ENCODE measurements at regions not wholly inside any gene's neighbourhood (a gene's known extent, or its start where the extent isn't known, plus 50 kb on each side); places are given as distances from the start of the nearest gene placed in this dataset.

DNA sequence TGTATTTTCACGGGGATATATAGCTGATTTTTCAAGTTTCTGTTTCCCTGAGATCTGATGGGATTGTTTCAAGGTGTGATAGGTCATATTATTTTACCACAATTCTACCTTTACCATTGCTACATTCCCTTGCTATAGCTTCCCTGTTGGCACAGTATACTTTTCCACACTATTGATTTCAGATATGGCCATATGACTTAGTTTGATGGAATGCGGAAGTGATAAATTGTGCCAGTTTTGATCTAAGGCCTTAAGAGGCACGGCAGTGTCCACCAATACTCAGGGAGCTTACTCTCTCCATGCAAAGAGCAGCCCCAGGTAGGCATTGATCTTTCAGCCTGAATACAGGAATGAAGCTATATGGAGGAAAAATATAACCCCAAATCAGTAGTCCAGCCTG lies 315.7 kb downstream of the SLC16A7 start:
- Histone ChIP-seq H3K4me1 (ENCODE audit: control insufficient read depth in 2 of 2, insufficient read depth in 2 of 2, low read length in 1 of 2) (no peaks in the 10 kb centered on the region), H3K36me3 (ENCODE audit: control insufficient read depth in 2 of 2, insufficient read depth in 2 of 2, low read length in 1 of 2) (no peaks in the 10 kb centered on the region), H3K27me3 (ENCODE audit: control insufficient read depth in 1 of 2, insufficient read depth in 2 of 2, low read length in 2 of 2) (no peaks in the 10 kb centered on the region), H3K4me3 (ENCODE audit: low read depth in 1 of 2, low read length in 2 of 2) (no peak overlapping the region), H3K9me3 (ENCODE audit: control insufficient read depth in 2 of 2, insufficient read depth in 1 of 2, low read depth in 1 of 2, low read length in 1 of 2) (no peaks in the 10 kb centered on the region), H3K27ac (ENCODE audit: low read depth in 2 of 2, low read length in 1 of 2) (no peak overlapping the region)
- 72 to 87% methylated on average over 3 of the region's 3 CpGs for WGBS, 2 donors

DNA sequence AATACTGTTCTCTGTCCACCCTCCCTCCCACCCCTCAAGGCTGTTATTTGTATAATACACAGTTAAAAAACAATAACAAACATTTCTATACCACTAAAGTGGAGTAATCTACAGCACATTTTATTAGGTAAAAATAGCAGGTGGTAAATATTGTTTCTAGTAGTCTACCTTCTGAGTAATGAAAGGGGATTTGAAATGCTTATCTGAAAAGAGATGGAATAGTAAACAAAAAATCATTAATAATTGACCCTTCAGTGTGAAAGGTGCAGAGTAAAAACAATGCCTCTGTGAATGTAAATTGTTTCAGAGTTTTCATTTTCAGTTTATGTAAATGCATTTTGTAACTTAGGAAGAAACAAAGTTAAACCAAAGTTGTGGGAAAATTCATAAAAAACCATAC lies 321.2 kb downstream of the SLC16A7 start:
- Histone ChIP-seq H3K9me3 (ENCODE audit: control insufficient read depth in 2 of 2, insufficient read depth in 1 of 2, low read depth in 1 of 2, low read length in 1 of 2) (no peaks in the 10 kb centered on the region), H3K27ac (ENCODE audit: low read depth in 2 of 2, low read length in 1 of 2) (no peak overlapping the region), H3K4me3 (ENCODE audit: low read depth in 1 of 2, low read length in 2 of 2) (no peak overlapping the region), H3K27me3 (ENCODE audit: control insufficient read depth in 1 of 2, insufficient read depth in 2 of 2, low read length in 2 of 2) (no peaks in the 10 kb centered on the region), H3K4me1 (ENCODE audit: control insufficient read depth in 2 of 2, insufficient read depth in 2 of 2, low read length in 1 of 2) (no peaks in the 10 kb centered on the region), H3K36me3 (ENCODE audit: control insufficient read depth in 2 of 2, insufficient read depth in 2 of 2, low read length in 1 of 2) (no peaks in the 10 kb centered on the region)

DNA sequence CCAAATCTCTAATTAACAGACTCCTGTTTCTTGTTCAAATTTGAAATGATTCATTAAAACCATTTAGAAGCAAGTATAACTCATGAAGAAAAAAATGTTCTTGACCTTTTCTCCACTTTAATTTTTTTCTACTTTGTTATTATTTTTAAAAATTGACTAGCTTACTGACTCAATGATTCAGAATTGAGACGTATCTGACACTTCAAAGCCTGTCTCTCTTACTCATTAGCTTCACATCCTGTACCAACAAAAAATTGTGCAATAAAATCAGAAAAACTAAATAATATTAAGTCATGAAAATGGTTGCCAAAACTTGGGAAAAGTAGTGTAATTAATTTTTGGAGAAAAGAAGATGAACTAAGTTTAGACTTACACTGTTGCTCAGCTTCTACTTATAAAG lies 331.2 kb downstream of the SLC16A7 start:
- no peaks in the 10 kb centered on the region for H3K36me3 ChIP-seq (ENCODE audit: control insufficient read depth in 2 of 2, insufficient read depth in 2 of 2, low read length in 1 of 2)
- WGBS, 2 donors, result 37 to 52% methylated on average over 1 of the region's 1 CpG
- no peaks in the 10 kb centered on the region for H3K4me1 ChIP-seq (ENCODE audit: control insufficient read depth in 2 of 2, insufficient read depth in 2 of 2, low read length in 1 of 2)
- no peaks in the 10 kb centered on the region for H3K9me3 ChIP-seq (ENCODE audit: control insufficient read depth in 2 of 2, insufficient read depth in 1 of 2, low read depth in 1 of 2, low read length in 1 of 2)
- no peak overlapping the region for H3K4me3 ChIP-seq (ENCODE audit: low read depth in 1 of 2, low read length in 2 of 2)
- no peak overlapping the region for H3K27ac ChIP-seq (ENCODE audit: low read depth in 2 of 2, low read length in 1 of 2)
- H3K27me3 ChIP-seq (ENCODE audit: control insufficient read depth in 1 of 2, insufficient read depth in 2 of 2, low read length in 2 of 2), result no peaks in the 10 kb centered on the region

DNA sequence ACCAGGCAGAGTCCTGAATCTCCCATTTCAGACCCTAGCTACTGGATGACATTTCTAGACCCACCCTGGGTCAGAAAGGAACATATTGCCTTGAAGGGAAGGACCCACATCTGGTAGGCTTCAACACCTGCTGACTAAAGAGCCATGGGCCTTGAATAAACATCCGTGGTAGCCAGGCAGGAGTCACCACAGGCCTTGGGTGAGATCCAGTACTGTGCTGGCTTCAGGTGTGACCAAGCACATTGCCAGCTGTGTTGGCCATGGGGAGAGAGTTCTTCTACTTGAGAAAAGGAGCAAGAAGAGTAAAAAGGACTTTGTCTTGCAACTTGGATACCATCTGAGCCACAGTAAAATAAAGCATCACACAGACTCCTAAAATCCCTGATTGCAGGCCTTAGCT lies 332.6 kb downstream of the SLC16A7 start:
- Histone ChIP-seq H3K27me3 (ENCODE audit: control insufficient read depth in 1 of 2, insufficient read depth in 2 of 2, low read length in 2 of 2) (no peaks in the 10 kb centered on the region), H3K27ac (ENCODE audit: low read depth in 2 of 2, low read length in 1 of 2) (no peak overlapping the region), H3K9me3 (ENCODE audit: control insufficient read depth in 2 of 2, insufficient read depth in 1 of 2, low read depth in 1 of 2, low read length in 1 of 2) (no peaks in the 10 kb centered on the region), H3K36me3 (ENCODE audit: control insufficient read depth in 2 of 2, insufficient read depth in 2 of 2, low read length in 1 of 2) (no peaks in the 10 kb centered on the region), H3K4me3 (ENCODE audit: low read depth in 1 of 2, low read length in 2 of 2) (no peak overlapping the region), H3K4me1 (ENCODE audit: control insufficient read depth in 2 of 2, insufficient read depth in 2 of 2, low read length in 1 of 2) (no peaks in the 10 kb centered on the region)
- WGBS, 2 donors, result 73 to 76% methylated on average over 1 of the region's 1 CpG

DNA sequence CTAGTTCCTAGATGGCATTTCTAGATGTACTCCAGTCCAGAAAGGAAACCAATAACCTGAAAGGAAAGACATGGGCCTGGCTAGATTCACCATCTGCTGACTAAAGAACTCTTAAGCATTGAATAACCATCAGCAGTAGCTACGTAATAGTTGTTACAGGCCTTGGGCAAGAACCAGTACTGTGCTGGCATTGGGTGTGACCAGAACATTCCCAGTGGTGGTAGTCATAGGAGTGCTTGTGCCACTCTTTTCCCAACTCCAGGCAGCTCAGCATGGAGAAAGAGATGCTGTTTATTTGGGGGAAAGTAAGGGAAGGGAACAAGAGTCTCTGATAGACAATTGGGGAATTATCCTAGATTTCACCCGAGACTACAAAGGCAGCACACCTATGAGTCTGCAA lies 333.3 kb downstream of the SLC16A7 start:
- Histone ChIP-seq H3K9me3 (ENCODE audit: control insufficient read depth in 2 of 2, insufficient read depth in 1 of 2, low read depth in 1 of 2, low read length in 1 of 2) (no peaks in the 10 kb centered on the region), H3K4me1 (ENCODE audit: control insufficient read depth in 2 of 2, insufficient read depth in 2 of 2, low read length in 1 of 2) (no peaks in the 10 kb centered on the region), H3K4me3 (ENCODE audit: low read depth in 1 of 2, low read length in 2 of 2) (no peak overlapping the region), H3K27ac (ENCODE audit: low read depth in 2 of 2, low read length in 1 of 2) (no peak overlapping the region), H3K36me3 (ENCODE audit: control insufficient read depth in 2 of 2, insufficient read depth in 2 of 2, low read length in 1 of 2) (no peaks in the 10 kb centered on the region), H3K27me3 (ENCODE audit: control insufficient read depth in 1 of 2, insufficient read depth in 2 of 2, low read length in 2 of 2) (no peaks in the 10 kb centered on the region)
- WGBS, 2 donors, result 81 to 86% methylated on average over 2 of the region's 2 CpGs

DNA sequence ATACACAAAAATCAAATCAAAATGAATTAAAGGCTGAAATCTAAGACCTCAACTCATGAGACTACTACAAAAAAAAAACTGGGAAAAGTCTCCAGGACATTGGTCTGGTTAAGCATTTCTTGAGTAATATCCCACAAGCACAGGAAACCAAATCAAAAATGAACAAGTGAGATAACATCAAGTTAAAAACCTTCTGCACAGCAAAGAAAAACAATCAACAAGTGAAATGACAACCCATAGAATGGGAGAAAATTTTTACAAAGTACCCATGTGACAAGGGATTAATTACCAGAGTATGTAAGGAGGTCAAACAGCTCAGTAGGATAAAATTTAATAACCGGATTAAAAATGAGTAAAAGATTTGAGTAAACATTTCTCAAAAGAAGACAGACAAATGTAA lies 338.7 kb downstream of the SLC16A7 start:
- WGBS, 2 donors, result 81 to 88% methylated on average over 1 of the region's 1 CpG
- Histone ChIP-seq H3K9me3 (ENCODE audit: control insufficient read depth in 2 of 2, insufficient read depth in 1 of 2, low read depth in 1 of 2, low read length in 1 of 2) (no peaks in the 10 kb centered on the region), H3K27ac (ENCODE audit: low read depth in 2 of 2, low read length in 1 of 2) (no peak overlapping the region), H3K27me3 (ENCODE audit: control insufficient read depth in 1 of 2, insufficient read depth in 2 of 2, low read length in 2 of 2) (no peaks in the 10 kb centered on the region), H3K4me3 (ENCODE audit: low read depth in 1 of 2, low read length in 2 of 2) (no peak overlapping the region), H3K4me1 (ENCODE audit: control insufficient read depth in 2 of 2, insufficient read depth in 2 of 2, low read length in 1 of 2) (no peaks in the 10 kb centered on the region), H3K36me3 (ENCODE audit: control insufficient read depth in 2 of 2, insufficient read depth in 2 of 2, low read length in 1 of 2) (no peaks in the 10 kb centered on the region)

DNA sequence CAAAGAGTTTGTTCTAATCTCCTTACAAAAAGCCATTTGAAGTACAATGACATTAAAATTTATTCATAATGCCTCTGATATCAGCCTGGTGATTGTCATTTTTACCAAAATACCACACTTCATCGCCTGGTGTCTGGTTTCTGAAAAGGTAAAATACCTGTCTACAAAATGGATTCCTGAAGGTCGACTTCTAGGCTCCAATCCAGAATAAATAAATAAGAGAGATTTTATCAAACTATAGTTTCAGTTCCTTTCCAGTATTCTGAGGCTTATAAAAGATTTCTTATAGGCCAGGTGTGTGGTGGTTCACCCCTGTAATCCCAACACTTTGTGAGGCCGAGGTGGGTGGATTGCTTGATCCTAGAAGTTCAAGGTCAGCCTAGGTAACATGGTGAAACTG lies 340.7 kb downstream of the SLC16A7 start:
- H3K4me1 ChIP-seq (ENCODE audit: control insufficient read depth in 2 of 2, insufficient read depth in 2 of 2, low read length in 1 of 2), result no peaks in the 10 kb centered on the region
- H3K27ac ChIP-seq (ENCODE audit: low read depth in 2 of 2, low read length in 1 of 2), result no peak overlapping the region
- H3K4me3 ChIP-seq (ENCODE audit: low read depth in 1 of 2, low read length in 2 of 2), result no peak overlapping the region
- no peaks in the 10 kb centered on the region for H3K36me3 ChIP-seq (ENCODE audit: control insufficient read depth in 2 of 2, insufficient read depth in 2 of 2, low read length in 1 of 2)
- no peaks in the 10 kb centered on the region for H3K9me3 ChIP-seq (ENCODE audit: control insufficient read depth in 2 of 2, insufficient read depth in 1 of 2, low read depth in 1 of 2, low read length in 1 of 2)
- H3K27me3 ChIP-seq (ENCODE audit: control insufficient read depth in 1 of 2, insufficient read depth in 2 of 2, low read length in 2 of 2), result no peaks in the 10 kb centered on the region
- 47 to 48% methylated on average over 3 of the region's 3 CpGs for WGBS, 2 donors

DNA sequence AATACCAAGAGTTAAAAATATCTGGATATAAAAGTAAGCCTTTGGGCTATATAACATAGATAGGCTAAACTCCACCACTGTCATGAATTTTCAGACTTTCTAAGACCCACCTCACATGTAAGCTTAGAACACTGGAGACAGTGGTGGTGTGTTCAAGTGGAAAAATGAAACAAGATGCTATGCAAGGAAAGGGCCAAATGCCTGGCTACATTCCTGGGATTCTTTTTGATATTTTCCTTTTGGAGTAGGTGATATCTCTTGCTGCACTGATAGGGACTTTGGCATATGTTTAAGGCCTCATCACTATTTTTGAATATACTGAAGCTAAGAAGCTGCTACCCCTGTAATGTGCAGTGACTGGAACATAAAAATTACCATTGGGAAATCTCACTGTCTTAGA lies 341.3 kb downstream of the SLC16A7 start:
- Histone ChIP-seq H3K36me3 (ENCODE audit: control insufficient read depth in 2 of 2, insufficient read depth in 2 of 2, low read length in 1 of 2) (no peaks in the 10 kb centered on the region), H3K4me3 (ENCODE audit: low read depth in 1 of 2, low read length in 2 of 2) (no peak overlapping the region)

DNA sequence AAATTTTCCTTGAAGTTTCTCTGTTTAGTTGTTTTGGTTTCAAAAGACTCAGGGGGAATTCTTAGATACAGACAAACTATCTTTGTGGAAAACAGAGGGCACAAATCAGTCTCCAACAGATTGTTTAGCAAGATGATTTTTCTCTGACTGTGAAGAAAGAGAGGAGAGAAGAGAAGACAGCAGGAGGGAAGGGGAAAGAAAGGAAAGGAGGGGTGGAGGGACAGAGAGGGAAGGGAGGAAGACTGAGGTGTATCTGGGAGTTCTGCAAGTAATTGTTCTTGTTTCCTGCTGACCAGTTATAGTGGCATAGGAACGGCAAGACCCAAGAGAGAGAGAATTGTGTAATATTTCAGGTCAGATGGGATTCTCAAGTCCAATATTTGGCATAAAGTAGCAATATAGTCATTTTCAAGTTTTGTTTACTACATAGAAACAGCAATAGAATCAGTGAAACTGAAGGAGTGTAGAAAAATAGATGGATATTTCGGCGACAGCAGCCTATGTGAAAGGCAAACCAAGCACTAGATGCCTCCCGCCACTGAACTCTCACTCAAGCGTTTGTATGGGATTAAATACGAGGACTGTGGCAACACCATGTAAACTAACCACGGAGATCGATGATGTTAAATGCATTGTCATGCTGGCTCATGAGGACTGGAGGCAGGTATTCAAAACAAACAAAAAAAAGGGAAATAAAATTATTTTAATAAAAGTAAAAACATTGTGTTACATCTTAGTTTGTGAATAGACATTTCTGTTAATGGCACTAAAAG lies 342.5 kb downstream of the SLC16A7 start:
- Histone ChIP-seq H3K36me3 (ENCODE audit: control insufficient read depth in 2 of 2, insufficient read depth in 2 of 2, low read length in 1 of 2) (no peaks in the 10 kb centered on the region), H3K4me3 (ENCODE audit: low read depth in 1 of 2, low read length in 2 of 2) (no peak overlapping the region), H3K4me1 (ENCODE audit: control insufficient read depth in 2 of 2, insufficient read depth in 2 of 2, low read length in 1 of 2) (no peaks in the 10 kb centered on the region), H3K27me3 (ENCODE audit: control insufficient read depth in 1 of 2, insufficient read depth in 2 of 2, low read length in 2 of 2) (no peaks in the 10 kb centered on the region), H3K27ac (ENCODE audit: low read depth in 2 of 2, low read length in 1 of 2) (no peak overlapping the region), H3K9me3 (ENCODE audit: control insufficient read depth in 2 of 2, insufficient read depth in 1 of 2, low read depth in 1 of 2, low read length in 1 of 2) (no peaks in the 10 kb centered on the region)
- 83 to 88% methylated on average over 8 of the region's 8 CpGs for WGBS, 2 donors

More for the DNA sequence above, 341.3 kb downstream of the SLC16A7 start:
- Histone ChIP-seq H3K27me3 (ENCODE audit: control insufficient read depth in 1 of 2, insufficient read depth in 2 of 2, low read length in 2 of 2) (no peaks in the 10 kb centered on the region), H3K9me3 (ENCODE audit: control insufficient read depth in 2 of 2, insufficient read depth in 1 of 2, low read depth in 1 of 2, low read length in 1 of 2) (no peaks in the 10 kb centered on the region), H3K27ac (ENCODE audit: low read depth in 2 of 2, low read length in 1 of 2) (no peak overlapping the region), H3K4me1 (ENCODE audit: control insufficient read depth in 2 of 2, insufficient read depth in 2 of 2, low read length in 1 of 2) (no peaks in the 10 kb centered on the region)

DNA sequence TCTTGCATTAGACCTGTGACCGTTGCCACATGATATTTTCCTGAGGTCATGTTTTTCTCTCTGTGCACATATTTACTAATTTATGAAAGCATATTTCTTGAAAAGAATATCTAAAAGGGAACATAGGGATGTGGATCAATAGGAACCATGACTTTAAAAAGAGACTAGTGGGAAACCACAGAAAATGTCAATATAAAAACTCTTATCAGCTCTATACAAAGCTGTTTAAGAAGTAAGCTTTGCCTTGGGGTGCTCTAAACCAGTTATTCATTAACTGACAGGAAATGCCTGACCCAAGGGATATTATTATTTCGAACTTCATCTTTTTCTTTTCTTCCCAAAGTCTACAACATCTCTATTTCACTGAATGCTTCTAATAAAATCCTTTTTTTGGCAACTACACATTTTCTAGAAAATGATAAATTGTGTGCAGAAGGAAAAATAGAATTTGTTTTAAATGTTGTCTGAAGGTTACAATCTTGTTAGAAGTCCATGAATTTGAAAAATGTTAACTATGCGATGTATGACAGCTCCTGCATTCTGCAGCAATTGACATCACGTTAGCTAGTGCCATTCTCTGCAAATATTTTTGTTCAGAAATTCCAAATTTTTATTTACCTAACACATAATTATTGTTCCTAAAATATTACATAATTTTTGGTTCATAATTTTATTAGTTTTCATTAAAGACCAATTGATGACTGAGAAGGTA lies 345.0 kb downstream of the SLC16A7 start:
- WGBS, 2 donors, result 42 to 43% methylated on average over 4 of the region's 4 CpGs
- H3K27ac ChIP-seq (ENCODE audit: low read depth in 2 of 2, low read length in 1 of 2), result no peak overlapping the region
- no peaks in the 10 kb centered on the region for H3K36me3 ChIP-seq (ENCODE audit: control insufficient read depth in 2 of 2, insufficient read depth in 2 of 2, low read length in 1 of 2)
- H3K9me3 ChIP-seq (ENCODE audit: control insufficient read depth in 2 of 2, insufficient read depth in 1 of 2, low read depth in 1 of 2, low read length in 1 of 2), result no peaks in the 10 kb centered on the region
- H3K4me1 ChIP-seq (ENCODE audit: control insufficient read depth in 2 of 2, insufficient read depth in 2 of 2, low read length in 1 of 2), result no peaks in the 10 kb centered on the region
- no peaks in the 10 kb centered on the region for H3K27me3 ChIP-seq (ENCODE audit: control insufficient read depth in 1 of 2, insufficient read depth in 2 of 2, low read length in 2 of 2)
- H3K4me3 ChIP-seq (ENCODE audit: low read depth in 1 of 2, low read length in 2 of 2), result no peak overlapping the region
